ENCODE measurements at regions not wholly inside any gene's neighbourhood (a gene's known extent, or its start where the extent isn't known, plus 50 kb on each side); places are given as distances from the start of the nearest gene placed in this dataset.

DNA sequence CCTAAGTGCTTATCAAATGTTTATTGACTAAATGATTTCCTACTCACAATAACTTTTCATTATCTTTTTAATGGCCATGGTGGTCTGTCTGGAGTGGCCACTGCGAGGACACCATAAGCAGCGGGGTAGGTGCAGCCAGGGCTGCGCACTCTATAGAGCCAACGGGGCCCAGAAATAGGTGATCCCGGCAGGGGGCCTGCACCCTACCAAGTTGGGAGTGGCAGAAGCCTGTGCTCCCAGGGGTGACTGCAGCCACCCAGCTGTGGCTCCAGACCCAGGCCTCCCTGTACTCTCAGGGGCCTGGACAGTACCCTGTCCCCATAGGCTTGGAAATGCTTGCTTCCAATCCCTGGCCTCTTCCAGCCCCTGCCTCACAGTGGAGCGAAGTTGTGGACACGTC lies 426.4 kb upstream of the FAT3 start:
- TF ChIP-seq, protein P1, sequence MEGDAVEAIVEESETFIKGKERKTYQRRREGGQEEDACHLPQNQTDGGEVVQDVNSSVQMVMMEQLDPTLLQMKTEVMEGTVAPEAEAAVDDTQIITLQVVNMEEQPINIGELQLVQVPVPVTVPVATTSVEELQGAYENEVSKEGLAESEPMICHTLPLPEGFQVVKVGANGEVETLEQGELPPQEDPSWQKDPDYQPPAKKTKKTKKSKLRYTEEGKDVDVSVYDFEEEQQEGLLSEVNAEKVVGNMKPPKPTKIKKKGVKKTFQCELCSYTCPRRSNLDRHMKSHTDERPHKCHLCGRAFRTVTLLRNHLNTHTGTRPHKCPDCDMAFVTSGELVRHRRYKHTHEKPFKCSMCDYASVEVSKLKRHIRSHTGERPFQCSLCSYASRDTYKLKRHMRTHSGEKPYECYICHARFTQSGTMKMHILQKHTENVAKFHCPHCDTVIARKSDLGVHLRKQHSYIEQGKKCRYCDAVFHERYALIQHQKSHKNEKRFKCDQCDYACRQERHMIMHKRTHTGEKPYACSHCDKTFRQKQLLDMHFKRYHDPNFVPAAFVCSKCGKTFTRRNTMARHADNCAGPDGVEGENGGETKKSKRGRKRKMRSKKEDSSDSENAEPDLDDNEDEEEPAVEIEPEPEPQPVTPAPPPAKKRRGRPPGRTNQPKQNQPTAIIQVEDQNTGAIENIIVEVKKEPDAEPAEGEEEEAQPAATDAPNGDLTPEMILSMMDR (IDR thresholded peaks at IDR 0.05): no peak
- TF ChIP-seq ESRRA (CRISPR knock-in tag; IDR thresholded peaks at IDR 0.05; ENCODE audit: borderline replicate concordance) (no peak), ZNF232 (CRISPR knock-in tag; IDR thresholded peaks at IDR 0.05) (no peak)
- TF ChIP-seq, protein P2, sequence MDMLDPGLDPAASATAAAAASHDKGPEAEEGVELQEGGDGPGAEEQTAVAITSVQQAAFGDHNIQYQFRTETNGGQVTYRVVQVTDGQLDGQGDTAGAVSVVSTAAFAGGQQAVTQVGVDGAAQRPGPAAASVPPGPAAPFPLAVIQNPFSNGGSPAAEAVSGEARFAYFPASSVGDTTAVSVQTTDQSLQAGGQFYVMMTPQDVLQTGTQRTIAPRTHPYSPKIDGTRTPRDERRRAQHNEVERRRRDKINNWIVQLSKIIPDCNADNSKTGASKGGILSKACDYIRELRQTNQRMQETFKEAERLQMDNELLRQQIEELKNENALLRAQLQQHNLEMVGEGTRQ (CRISPR knock-in tag; IDR thresholded peaks at IDR 0.05): no peak
- TF ChIP-seq, protein P3, sequence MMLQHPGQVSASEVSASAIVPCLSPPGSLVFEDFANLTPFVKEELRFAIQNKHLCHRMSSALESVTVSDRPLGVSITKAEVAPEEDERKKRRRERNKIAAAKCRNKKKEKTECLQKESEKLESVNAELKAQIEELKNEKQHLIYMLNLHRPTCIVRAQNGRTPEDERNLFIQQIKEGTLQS (CRISPR knock-in tag; conservative IDR thresholded peaks at IDR 0.05): no peak
